ENCODE measurements at regions not wholly inside any gene's neighbourhood (a gene's known extent, or its start where the extent isn't known, plus 50 kb on each side); places are given as distances from the start of the nearest gene placed in this dataset.

DNA sequence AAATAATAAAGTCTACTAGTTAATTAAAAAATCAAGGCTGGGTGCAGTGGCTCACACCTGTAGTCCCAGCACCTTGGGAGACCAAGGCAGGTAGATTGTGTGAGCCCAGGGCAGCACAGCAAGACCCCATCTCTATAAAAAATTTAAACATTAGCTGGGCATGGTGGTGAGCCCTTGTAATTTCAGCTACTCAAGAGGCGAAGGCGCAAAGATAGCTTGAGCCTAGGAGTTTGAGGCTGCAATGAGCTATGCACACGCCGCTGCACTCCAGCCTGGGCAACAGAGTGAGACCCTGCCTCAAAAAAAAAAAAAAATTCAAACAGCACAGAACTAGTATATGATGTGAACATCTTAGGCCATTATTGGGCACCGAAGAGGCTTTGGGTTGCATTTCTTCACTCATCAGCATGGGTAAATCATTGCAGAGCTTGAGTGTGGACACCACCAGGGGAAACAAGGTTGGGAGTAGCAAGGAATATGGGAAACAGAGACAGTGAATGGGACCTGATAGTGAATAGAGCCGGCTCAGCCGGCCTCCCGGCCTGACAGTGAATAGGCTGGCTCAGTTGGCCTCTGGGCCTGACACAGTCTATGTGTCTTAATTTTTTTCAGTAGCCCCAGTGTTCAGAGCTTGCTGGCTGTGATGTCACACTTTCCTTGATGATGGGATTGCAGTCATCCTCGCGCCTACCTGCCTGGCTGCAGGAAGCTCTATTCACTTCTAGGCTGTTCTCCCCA is 89.1 kb upstream of the ERRFI1 start:
- no peak for DNase-seq (ENCODE audit: low spot score)

DNA sequence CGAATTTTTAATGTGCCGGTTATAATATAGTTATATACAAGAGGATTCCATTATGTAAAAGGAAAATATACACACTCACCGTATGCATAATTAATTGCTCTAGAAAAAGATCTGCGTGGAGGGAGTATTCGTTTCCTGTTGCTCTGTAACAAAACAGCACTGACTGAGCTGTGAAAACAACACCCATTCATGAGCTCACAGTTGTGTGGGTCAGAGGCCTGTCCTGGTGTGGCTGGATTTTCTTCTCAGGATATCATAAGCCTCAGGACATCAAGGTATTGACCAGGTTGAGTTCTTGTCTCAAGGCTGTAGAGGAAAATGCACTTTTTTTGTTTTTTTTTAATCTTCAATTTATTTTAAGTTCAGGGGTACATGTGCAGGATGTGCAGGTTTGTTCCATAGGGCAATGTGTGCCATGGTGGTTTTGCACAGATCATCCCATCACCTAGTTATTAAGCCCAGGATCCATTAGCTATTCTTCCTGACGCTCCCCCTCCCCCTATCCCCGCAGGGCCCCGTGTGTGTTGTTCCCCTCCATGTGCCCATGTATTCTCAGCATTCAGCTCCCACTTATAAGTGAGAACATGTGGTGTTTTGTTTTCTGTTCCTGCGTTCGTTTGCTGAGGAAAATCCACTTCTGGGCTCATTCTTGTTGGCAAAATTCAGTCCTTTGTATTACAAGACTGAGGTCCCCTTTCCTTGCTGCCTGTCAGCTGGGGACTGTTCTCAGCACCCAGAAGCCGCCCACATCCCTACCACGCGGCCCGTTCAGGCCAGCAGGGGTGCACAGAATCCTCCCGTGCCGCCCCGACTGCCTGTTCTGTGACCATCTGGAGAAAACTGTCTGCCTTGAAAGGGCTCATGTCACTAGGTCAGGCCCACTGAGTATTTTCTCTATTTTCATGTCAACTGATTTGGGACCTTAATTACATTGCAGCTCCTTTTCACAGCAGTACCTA is 87.4 kb upstream of the ERRFI1 start:
- no peak for DNase-seq (ENCODE audit: low spot score)

DNA sequence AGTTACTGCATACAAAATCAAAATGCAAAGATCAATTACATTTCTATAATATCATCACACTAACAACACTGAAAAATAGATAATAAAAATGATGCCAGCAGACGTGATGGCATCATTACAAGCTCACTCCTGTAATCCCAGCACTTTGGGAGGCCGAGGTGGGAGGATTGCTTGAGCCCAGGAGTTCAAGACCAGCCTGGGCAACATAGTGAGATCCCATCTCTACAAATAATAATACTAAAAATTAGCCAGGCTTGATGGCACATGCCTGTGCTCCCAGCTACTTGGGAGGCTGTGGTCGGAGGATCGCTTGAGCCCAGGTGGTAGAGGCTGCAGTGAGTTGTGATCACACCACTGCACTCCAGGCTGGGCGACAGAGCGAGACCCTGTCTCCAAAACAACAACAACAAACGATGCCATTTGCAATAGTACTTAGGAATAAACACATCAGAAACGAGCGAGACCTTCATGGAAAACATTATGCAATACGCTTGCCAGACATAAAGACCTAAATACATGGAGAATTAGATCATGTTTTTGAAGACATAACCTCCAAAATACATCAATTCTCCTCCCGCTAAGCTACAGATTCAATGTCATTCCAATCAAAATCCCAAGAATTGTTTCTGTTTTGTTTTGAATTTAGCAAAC is 86.6 kb upstream of the ERRFI1 start:
- no peak for DNase-seq (ENCODE audit: low spot score)

DNA sequence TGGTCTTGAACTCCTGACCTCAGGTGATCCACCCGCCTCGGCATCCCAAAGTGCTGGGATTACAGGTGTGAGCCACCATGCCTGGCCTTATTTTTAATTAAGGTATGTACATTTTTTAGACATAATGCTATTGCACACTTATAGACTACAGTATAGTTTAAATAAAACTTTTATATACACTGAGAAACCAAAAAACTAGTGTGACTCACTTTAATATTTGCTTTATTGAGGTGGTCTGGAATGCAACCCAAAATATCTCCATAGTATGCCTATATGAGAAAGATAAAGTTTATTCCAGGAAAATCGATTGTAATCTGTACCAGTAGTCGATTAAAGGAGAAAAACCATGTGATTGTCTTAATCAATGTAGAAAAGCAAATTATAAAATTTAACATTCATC is 85.5 kb upstream of the ERRFI1 start:
- no peak for DNase-seq (ENCODE audit: low spot score)

DNA sequence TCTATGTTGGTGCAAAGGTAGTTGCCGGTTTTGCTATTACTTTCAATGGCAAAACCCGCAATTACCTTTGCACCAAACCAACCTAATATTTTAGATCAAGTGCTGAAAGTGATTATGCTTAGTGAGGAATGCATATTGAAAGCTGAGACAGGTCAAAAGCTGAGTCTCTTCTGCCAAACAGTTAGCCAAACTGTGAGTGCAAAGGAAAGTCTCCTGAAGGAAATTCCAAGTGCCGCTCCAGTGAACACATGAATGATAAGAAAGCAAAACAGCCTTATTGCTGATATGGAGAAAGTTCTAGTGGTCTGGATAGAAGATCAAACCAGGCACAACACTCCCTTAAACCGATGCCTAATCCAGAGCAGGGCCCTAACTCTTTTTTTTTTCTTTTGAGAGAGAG is 83.1 kb upstream of the ERRFI1 start:
- DNase-seq (ENCODE audit: low spot score) = no peak

DNA sequence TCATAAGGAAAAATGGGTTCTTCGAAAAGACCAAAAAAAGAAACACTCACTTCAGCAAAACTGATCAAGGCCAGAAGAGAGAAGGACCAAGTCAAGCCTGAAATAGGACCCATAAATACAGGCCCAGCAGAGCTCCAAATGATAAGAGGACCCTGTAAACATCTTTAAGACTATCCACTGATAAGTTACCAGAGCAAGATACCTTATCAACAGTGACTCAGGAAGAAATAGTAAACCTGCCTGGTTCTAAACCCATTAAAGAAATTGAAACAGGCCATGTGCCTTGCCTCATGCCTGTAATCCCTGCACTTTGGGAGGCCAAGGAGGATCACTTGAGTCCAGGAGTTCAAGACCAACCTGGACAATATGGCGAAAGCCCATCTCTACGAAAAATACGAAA is 81.8 kb upstream of the ERRFI1 start:
- no peak for DNase-seq (ENCODE audit: low spot score)

DNA sequence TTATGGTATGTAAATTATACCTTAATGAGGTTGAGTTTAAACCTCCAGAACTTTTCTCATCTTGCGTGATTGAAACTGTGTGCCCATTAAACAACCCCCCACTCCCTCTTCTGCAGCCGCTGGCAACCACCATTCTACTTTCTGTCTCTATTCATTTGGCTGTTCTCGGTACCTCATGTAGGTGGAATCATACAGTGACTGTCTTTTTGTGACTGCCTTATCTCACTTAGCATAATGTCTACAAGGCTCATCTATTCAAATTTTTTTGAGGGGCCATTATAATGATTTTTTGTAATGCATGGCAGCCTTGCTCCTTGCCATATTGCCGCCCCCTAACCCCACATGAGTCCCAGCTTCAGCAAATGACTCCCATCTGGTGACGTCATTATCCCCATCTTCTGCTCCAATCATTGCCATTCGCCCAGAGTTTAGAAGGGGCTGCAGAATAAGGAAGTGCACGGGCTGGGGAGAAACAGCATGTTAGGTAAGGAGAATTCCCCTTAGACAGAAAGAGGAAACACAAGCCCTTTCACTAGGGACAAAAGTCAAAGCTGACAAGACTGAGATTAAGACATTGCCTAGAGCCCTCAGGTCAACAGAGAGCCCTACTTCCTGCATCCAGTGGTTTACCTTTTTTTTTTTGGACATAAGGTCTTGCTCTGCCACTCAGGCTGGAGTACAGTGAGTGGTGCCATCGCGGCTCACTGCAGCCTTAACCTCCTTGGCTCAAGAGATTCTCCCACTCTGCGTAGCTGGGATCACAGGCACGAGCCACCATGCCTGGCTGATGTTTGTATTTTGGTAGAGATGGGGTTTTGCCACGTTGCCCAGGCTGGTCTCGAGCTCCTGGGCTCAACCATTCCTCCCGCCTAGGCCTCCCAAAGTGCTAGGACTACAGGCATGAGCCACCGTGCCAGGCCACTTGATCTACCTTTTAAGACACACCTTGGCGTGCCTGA is 78.4 kb upstream of the ERRFI1 start:
- DNase-seq (ENCODE audit: low spot score) = no peak

DNA sequence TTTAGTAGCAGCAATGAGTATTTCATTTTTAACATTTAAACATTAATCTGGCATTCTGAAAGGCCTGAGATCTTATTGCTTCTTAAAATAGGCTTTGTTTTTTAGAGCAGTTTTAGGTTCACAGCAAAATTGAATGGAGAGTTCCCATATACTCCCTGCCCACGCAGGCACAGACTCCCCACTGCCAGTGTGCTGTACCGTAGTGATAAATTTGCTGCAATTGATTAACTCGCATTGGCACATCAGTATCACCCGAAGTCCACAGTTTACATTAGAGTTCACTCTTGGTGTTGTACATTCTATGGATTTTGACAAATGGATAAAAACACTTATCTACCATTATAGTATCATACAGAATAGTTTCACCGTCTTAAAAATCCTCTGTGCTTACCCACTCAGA is 71.8 kb upstream of the ERRFI1 start:
- no peak for DNase-seq (ENCODE audit: low spot score)

DNA sequence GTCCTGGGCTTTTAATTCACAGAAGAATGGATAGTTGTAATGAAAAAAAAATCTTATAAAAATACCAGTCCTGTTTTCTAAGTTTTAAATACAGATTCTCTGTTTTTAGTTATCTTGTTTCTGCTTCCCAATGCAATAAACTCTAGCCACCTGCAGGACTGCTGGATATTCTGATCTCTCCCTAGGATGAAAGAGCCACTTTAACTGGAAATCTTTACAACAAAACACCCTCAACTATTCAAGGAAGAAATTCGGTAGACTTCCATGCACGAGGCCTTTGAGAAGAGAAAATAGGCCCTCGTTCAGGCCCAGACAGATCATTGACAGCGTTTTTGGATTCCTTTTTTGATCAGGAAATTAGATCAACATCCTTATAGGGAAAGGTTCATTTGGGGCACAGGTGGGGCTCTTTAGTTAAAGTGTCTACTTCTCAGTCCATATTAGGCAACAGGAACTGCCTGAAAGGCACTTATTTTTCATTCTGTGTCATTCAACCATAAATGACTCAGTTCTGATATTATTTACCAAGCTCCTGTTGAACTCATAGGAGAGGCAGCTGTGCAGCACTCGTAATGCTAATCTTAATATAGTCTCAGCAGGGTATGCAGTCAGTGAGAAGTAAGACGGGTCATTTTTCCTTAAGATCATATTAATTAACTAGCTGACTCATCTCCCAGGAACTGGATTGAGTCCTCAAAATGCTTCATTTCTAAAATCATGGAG is 71.1 kb upstream of the ERRFI1 start:
- DNase-seq (ENCODE audit: low spot score) = peak; percentile 98

DNA sequence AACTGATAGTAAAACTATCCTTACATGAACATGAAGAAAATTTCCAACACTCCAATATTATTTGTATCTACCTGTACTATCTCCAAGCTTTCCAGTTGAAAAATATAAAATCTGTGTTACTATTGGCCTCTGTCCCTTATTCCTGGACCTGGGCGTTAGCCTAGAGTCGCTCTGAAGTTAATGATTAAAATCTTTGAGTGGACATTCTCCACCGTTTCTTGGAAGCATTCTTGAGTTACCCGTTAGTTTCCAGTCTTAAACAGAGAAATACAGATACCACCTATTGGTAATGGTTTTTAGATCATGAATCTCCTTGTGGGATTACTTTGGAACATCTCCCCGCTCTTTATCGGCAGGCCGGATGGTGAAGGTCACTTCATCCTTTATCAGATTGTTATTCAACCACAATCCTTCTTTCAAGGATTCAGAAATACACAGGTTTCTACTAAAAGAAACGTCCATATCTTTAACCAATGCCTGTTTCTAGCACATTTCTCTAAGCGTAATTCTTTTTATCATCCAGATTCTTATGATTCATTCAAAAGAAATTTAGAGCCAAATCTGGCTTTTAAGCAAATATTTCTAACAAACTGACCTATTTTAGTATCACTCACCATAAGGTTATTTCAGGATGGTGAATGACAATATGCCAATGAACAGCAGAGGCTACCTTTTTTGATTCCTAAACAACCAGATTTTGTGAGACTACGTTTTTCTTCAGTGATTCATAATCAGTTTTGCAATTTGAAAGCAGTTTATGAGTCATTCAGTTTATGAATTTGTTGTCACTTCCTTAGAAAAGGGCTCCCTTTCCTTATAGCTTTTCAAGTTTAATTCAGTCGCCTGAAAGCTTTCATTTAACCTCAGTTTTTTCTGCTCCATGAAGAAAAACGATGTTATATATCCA is 70.2 kb upstream of the ERRFI1 start:
- DNase-seq (ENCODE audit: low spot score) = peak; percentile 85

DNA sequence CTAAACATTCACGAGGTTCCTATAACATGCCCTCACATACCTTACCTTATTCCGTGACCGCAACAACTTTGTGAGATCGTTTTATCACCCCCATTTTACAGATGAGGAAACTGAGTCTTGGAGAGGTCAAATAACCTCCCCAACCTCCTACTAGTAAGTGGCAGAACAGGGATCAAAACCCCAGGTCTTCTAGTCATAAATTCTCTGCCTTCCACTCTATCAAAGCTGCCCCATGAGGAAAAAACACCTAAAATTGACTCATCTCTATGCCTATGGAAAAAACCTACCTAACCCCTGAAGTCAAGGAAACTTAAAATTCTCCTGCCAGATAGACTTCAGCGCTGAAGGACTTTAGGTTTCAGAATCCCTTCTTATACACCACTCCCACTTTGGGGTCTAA is 69.5 kb upstream of the ERRFI1 start:
- no peak for DNase-seq (ENCODE audit: low spot score)

DNA sequence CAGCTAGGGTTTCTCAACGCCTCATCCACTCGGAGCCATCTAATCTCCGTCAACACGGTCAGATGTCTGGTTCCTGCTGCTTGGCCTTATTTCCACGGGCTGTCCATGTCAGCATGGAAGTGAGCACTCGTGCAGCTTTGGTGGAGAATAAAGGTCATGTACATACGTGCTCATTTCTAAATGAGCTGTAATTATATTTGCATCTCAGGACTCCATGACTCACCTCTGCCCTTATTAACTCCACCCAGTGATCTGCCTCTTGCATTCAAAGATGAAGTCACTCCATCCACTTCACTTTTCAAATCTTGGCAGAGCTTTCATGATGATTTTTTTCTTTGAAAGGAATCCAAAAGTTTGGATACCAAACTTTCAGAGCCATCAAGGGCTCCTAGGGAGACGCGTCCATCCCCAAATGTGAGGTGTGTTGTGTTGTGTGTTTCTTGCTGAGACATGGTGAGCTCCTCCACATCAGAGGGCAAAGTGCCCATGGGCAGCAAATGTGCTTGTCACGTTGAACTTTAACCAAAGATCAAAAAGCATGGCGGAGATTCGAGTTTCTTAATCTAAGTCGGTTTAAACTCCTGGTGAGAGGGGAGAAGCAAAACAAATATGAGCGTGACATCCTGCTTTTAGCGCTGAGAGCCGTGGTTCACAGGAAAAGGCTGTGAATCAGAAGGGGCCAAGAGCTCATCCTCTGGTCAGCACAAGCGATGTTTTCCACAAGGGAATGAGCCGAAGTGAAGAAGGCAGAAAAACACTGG is 68.6 kb upstream of the ERRFI1 start:
- peak; percentile 35 for DNase-seq (ENCODE audit: low spot score)

DNA sequence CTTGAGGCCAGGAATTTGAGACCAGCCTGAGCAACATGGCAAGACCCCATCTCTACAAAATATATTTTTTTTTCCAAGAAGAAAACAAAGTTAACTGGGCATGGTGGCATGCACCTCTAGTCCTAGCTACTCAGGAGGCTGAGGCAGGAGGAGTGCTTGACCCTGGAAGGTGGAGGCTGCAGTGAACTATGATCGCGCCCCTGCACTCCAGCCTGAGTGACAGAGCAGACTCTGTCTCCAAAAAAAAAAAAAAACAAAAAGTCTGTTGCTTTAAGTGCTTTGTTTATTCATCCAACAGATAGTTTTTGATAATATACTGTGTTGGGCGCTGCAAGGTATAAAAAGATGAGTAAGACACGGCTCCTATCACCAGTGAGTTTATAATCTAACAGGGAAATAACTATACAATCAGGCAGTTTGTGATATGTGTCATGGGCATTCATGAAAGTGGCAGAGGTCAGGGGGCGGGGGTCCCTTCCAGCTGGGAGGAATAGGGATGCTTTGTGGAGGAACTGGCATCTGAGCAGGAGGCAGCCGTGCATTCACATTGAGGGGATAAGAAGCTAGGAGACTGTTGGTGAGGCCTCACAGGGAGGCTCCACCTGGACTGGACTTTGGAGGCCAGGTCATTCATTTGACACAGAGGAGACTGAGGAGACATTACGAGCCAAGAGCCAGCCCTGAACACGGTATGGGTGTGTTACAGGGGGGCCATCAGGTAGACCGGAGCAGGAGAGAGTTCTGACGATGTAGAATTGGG is 67.3 kb upstream of the ERRFI1 start:
- no peak for DNase-seq (ENCODE audit: low spot score)

DNA sequence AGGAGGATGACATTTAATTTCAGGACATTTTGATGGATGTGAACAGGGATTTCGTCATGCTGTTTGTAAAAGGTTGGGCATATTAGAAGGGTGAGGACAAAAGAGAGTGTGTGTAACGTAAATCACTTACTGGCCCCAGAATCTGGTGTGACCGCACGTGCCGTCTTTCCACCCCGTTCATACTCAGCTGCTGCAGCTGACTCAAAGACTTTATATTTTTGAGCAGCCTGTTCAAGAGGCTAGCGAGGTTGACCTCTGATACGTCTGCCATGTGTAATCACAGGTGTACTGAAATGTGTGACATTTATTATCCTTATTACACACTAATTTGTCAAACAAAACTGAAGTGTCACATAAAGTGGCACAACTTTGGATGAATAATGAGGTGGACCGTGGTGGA is 66.5 kb upstream of the ERRFI1 start:
- no peak for DNase-seq (ENCODE audit: low spot score)

DNA sequence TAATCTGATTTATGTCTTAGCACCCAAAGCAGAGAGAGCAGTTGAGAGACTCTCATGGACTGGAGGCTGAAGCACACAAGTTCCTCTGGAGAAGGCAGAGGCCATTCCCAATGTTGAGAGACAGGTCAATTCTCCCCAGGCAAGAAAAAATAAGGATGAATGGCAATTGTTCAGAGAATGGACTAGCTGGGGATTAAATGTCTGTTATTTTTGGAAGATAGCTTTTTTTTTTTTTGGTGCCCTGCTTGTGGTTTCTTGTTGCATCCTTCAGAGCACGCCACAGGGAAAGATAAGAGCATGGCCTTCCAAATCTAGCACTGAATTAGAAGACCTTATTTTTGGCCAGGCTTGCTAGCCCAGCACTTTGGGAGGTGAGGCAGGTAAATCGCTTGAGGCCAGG is 65.6 kb upstream of the ERRFI1 start:
- DNase-seq (ENCODE audit: low spot score) = no peak

DNA sequence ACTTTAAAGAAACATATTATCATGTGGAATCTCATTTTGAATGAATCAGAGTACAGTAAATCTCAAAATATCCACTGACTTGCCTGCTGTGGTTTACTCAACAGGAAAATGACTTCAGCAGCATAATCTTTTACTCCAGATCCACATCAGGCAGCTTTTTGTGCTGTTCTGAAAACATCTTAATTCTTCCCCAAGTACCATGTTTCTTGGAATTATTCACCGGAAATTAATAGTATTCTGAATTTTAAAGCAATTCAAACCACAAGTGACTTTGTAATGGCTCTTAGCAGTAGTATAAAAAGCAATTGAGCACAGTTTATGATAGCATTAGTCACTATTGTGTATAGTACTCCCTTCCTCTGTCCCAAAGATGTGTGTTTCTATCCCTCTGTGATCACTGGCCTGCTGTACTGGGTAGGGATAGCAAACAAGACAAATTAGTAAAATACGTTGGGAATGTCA is 64.2 kb upstream of the ERRFI1 start:
- DNase-seq (ENCODE audit: low spot score) = peak; percentile 84

DNA sequence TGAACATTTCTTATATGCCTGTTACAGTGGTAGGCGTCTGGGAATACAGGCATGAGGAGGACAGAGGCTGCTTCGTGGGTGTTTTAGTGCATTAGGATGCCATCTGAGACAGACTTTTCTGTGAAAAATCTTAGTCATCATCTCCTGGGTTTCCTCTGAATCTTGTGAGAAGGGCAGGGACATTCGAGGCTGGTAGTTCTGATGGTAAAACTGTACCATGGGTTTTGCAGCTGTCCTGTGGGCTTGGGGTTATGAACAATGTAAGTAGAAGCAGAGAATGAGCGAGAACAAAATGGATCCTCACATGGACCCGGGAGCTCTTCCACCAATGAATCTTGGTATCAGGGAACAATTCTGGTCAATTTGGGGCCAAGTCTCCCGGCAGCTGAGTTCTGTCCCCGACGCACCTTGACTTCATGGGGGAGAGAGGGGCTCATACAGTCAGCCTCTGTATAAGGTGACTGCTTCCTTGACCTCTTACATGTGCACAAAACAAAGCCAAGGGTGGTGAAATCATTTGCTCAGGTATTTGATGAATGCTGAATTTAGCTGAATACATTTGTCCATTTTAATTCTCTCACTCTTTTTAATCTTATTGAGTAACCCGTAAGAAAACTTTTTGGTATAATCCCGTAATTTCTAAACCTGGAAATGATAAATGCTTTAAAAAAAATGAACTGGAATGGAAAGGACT is 63.6 kb upstream of the ERRFI1 start:
- DNase-seq (ENCODE audit: low spot score) = no peak

DNA sequence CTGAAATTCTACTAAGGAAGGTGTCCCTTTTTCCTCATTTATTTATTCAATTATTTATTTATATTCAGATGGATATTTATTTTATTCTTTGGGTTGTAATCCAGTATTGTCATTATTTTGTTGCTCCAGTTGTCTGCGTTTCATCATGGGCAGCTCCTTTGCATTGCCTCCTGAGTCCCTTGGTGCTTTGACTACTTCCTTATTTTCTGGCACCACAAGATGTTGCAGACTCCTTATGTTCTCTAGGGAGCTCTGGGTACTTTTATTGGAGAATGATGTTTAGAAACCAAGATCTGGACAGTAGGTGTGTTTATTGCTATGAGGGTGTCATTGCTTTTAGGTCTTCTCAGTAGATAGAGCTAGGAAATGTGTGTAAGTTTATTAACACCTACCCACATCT is 59.9 kb upstream of the ERRFI1 start:
- no peak for DNase-seq (ENCODE audit: low spot score)
